Natural killer cell treated with Interleukin-12 subunit alpha and Interleukin-12 subunit beta and Interleukin-15 and Interleukin-18, amount 100 ng/mL, for 72 hours (primary cell): ENCODE measurements at regions not wholly inside any gene's neighbourhood (a gene's known extent, or its start where the extent isn't known, plus 50 kb on each side); places are given as distances from the start of the nearest gene placed in this dataset.
A peak's percentile ranks its signal among the peaks of the same experiment; 100 is the strongest.
"Not testable (repeated sequence)": the region's sequence is repeated elsewhere in the genome, so short reads cannot be mapped to it uniquely, and the experiment has no call there.

ENCODE experiments used
- ATAC-seq, 2 donors: fragments of 150-1000 bp; cut with Tn5 transposase in 1 of 2; sonication (Bioruptor Pico), chemical (Tn5 transposase) in 1 of 2; 2 replicates each; pipeline ENCODE4 v1.10.0; 2021
- DNase-seq: peaks from one replicate; pipeline ENCODE4 v3.0.0; 2022; ENCODE audit warnings: low spot score
- H3K27ac Mint-ChIP-seq, 2 donors: 1 replicate in 1 of 2; 2 replicates in 1 of 2; pipeline ENCODE4 v1.8.0; 2022; ENCODE audit warnings: mixed read lengths in 2 of 2, mild to moderate bottlenecking in 1 of 2, moderate library complexity in 1 of 2
- H3K27me3 Mint-ChIP-seq, 2 donors: 1 replicate in 1 of 2; 2 replicates in 1 of 2; pipeline ENCODE4 v1.8.0; 2022; ENCODE audit warnings: mixed read lengths in 2 of 2
- H3K36me3 Mint-ChIP-seq: one replicate; pipeline ENCODE4 v1.8.0; 2022; ENCODE audit warnings: mixed read lengths
- H3K4me1 Mint-ChIP-seq, 2 donors: 1 replicate in 1 of 2; 2 replicates in 1 of 2; pipeline ENCODE4 v1.8.0; 2022; ENCODE audit warnings: low read depth in 2 of 2, mixed read lengths in 2 of 2, mild to moderate bottlenecking in 1 of 2
- H3K4me3 Mint-ChIP-seq: one replicate; pipeline ENCODE4 v1.8.0; 2022; ENCODE audit warnings: mixed read lengths
- H3K9me3 Mint-ChIP-seq: 2 replicates; pipeline ENCODE4 v1.8.0; 2022; ENCODE audit warnings: mixed read lengths

GRCh38 chr14:71165121-71166031 is 258.1 kb downstream of the PCNX1 start:
- Mint-ChIP-seq H3K4me3 (no peak overlapping the region), H3K27me3 (peaks cover 8 to 17% of the 10 kb centered on the region in 2 donors), H3K36me3 (no peaks in the 10 kb centered on the region), H3K9me3 (no peaks in the 10 kb centered on the region), H3K27ac (no peak overlapping the region), H3K4me1 (peaks cover 12 to 17% of the 10 kb centered on the region in 2 donors)
- no peak for ATAC-seq
- DNase-seq, result no peak

GRCh38 chr14:71166180-71166837 is 259.1 kb downstream of the PCNX1 start:
- peaks cover 11 to 17% of the 10 kb centered on the region in 2 donors for H3K27me3 Mint-ChIP-seq
- peaks cover 12 to 17% of the 10 kb centered on the region in 2 donors for H3K4me1 Mint-ChIP-seq
- H3K27ac Mint-ChIP-seq, result no peak overlapping the region
- no peaks in the 10 kb centered on the region for H3K9me3 Mint-ChIP-seq
- ATAC-seq (no peak), DNase-seq (no peak)
- no peak overlapping the region for H3K4me3 Mint-ChIP-seq
- H3K36me3 Mint-ChIP-seq, result no peaks in the 10 kb centered on the region

- not testable (repeated sequence) for H3K36me3 Mint-ChIP-seq, H3K27ac Mint-ChIP-seq, DNase-seq, ATAC-seq, H3K4me3 Mint-ChIP-seq, H3K9me3 Mint-ChIP-seq
- Mint-ChIP-seq H3K27me3 (peaks cover 14 to 19% of the 10 kb centered on the region in 2 donors), H3K4me1 (peaks cover 12 to 17% of the 10 kb centered on the region in 2 donors)
Observed at GRCh38 chr14:71167325-71167950, 260.2 kb downstream of the PCNX1 start.

GRCh38 chr14:71168161-71168560 is 260.9 kb downstream of the PCNX1 start:
- ATAC-seq, result peak; percentile 61 to 62
- H3K36me3 Mint-ChIP-seq, H3K9me3 Mint-ChIP-seq: not testable (repeated sequence)
- H3K27me3 Mint-ChIP-seq, result peaks cover 16 to 24% of the 10 kb centered on the region in 2 donors
- H3K27ac Mint-ChIP-seq, result peak overlapping the region in 1 of 2 donors; percentile 65
- DNase-seq, result peak; percentile 63
- peak overlapping the region; percentile 76 for H3K4me3 Mint-ChIP-seq
- peaks cover 12 to 17% of the 10 kb centered on the region in 2 donors for H3K4me1 Mint-ChIP-seq

GRCh38 chr14:71168564-71169427 is 261.5 kb downstream of the PCNX1 start:
- H3K27me3 Mint-ChIP-seq, result peaks cover 16 to 24% of the 10 kb centered on the region in 2 donors
- DNase-seq, result no peak
- peak overlapping the region in 1 of 2 donors; percentile 65 for H3K27ac Mint-ChIP-seq
- H3K36me3 Mint-ChIP-seq, result no peaks in the 10 kb centered on the region
- H3K9me3 Mint-ChIP-seq, result no peaks in the 10 kb centered on the region
- peak overlapping the region; percentile 76 for H3K4me3 Mint-ChIP-seq
- peak in 1 of 2 donors; percentile 55 for ATAC-seq
- H3K4me1 Mint-ChIP-seq, result peaks cover 12 to 17% of the 10 kb centered on the region in 2 donors

- Mint-ChIP-seq H3K4me3 (no peak overlapping the region), H3K27me3 (peaks cover 16 to 24% of the 10 kb centered on the region in 2 donors), H3K27ac (no peak overlapping the region), H3K36me3 (no peaks in the 10 kb centered on the region), H3K4me1 (peaks cover 12 to 17% of the 10 kb centered on the region in 2 donors), H3K9me3 (no peaks in the 10 kb centered on the region)
- DNase-seq, result no peak
- no peak for ATAC-seq
Observed at GRCh38 chr14:71169861-71170260, 262.6 kb downstream of the PCNX1 start.

- ATAC-seq, result no peak
- Mint-ChIP-seq H3K36me3 (no peaks in the 10 kb centered on the region), H3K27me3 (peaks cover 7 to 11% of the 10 kb centered on the region in 2 donors), H3K4me3 (no peak overlapping the region), H3K9me3 (no peaks in the 10 kb centered on the region), H3K4me1 (peaks cover 0 to 6% of the 10 kb centered on the region in 2 donors), H3K27ac (no peak overlapping the region)
- DNase-seq, result no peak
Observed at GRCh38 chr14:71175491-71175890, 268.2 kb downstream of the PCNX1 start.

GRCh38 chr14:71179066-71179465 is 271.8 kb downstream of the PCNX1 start:
- Mint-ChIP-seq H3K36me3 (no peaks in the 10 kb centered on the region), H3K27me3 (peaks cover 0 to 5% of the 10 kb centered on the region in 2 donors), H3K27ac (no peak overlapping the region), H3K9me3 (no peaks in the 10 kb centered on the region), H3K4me3 (no peak overlapping the region), H3K4me1 (peaks cover 0 to 6% of the 10 kb centered on the region in 2 donors)
- DNase-seq (no peak), ATAC-seq (no peak)

GRCh38 chr14:71180397-71180796 is 273.1 kb downstream of the PCNX1 start:
- Mint-ChIP-seq H3K9me3 (no peaks in the 10 kb centered on the region), H3K4me1 (peaks cover 0 to 6% of the 10 kb centered on the region in 2 donors), H3K36me3 (no peaks in the 10 kb centered on the region), H3K4me3 (no peak overlapping the region), H3K27ac (peak overlapping the region in 1 of 2 donors; percentile 56), H3K27me3 (peaks cover 0 to 5% of the 10 kb centered on the region in 2 donors)
- DNase-seq, result no peak
- ATAC-seq, result no peak

- no peaks in the 10 kb centered on the region for H3K9me3 Mint-ChIP-seq
- peaks cover 0 to 6% of the 10 kb centered on the region in 2 donors for H3K27me3 Mint-ChIP-seq
- ATAC-seq, result no peak
- H3K4me1 Mint-ChIP-seq, result peaks cover 0 to 6% of the 10 kb centered on the region in 2 donors
- H3K36me3 Mint-ChIP-seq, result no peaks in the 10 kb centered on the region
- no peak overlapping the region for H3K27ac Mint-ChIP-seq
- no peak overlapping the region for H3K4me3 Mint-ChIP-seq
- no peak for DNase-seq
Observed at GRCh38 chr14:71181215-71182003, 274.1 kb downstream of the PCNX1 start.

- no peak overlapping the region for H3K27ac Mint-ChIP-seq
- DNase-seq (no peak), ATAC-seq (no peak)
- no peaks in the 10 kb centered on the region for H3K4me1 Mint-ChIP-seq
- H3K27me3 Mint-ChIP-seq, result peaks cover 0 to 9% of the 10 kb centered on the region in 2 donors
- no peaks in the 10 kb centered on the region for H3K9me3 Mint-ChIP-seq
- H3K4me3 Mint-ChIP-seq, result no peak overlapping the region
- no peaks in the 10 kb centered on the region for H3K36me3 Mint-ChIP-seq
Observed at GRCh38 chr14:71183876-71184689, 276.8 kb downstream of the PCNX1 start.

- Mint-ChIP-seq H3K4me1 (no peaks in the 10 kb centered on the region), H3K27ac (no peak overlapping the region), H3K4me3 (no peak overlapping the region), H3K27me3 (peaks cover 4 to 8% of the 10 kb centered on the region in 2 donors), H3K9me3 (no peaks in the 10 kb centered on the region), H3K36me3 (no peaks in the 10 kb centered on the region)
- no peak for DNase-seq
- no peak for ATAC-seq
Observed at GRCh38 chr14:71185637-71186036, 278.4 kb downstream of the PCNX1 start.
